BLaER1 (cell line): ENCODE measurements at regions not wholly inside any gene's neighbourhood (a gene's known extent, or its start where the extent isn't known, plus 50 kb on each side); places are given as distances from the start of the nearest gene placed in this dataset.

Experiments used
- H3K27ac ChIP-seq: shearing (Covaris generic); formaldehyde crosslinking; 2 replicates; pipeline ENCODE4 v1.8.1; 2022
- H3K27me3 ChIP-seq: shearing (Covaris generic); formaldehyde crosslinking; 2 replicates; pipeline ENCODE4 v1.8.1; 2022
- H3K36me3 ChIP-seq: shearing (Covaris generic); formaldehyde crosslinking; 2 replicates; pipeline ENCODE4 v1.8.1; 2022
- H3K4me1 ChIP-seq: shearing (Covaris generic); formaldehyde crosslinking; 2 replicates; pipeline ENCODE4 v1.8.1; 2022
- H3K4me2 ChIP-seq: shearing (Covaris generic); formaldehyde crosslinking; 2 replicates; pipeline ENCODE4 v1.8.1; 2022
- H3K4me3 ChIP-seq: shearing (Covaris generic); formaldehyde crosslinking; 2 replicates; pipeline ENCODE4 v1.8.1; 2022
- H3K9ac ChIP-seq: shearing (Covaris generic); formaldehyde crosslinking; 2 replicates; pipeline ENCODE4 v1.8.1; 2022
- H3K9me3 ChIP-seq: shearing (Covaris generic); formaldehyde crosslinking; 2 replicates; pipeline ENCODE4 v1.8.1; 2022
- H4K20me1 ChIP-seq: shearing (Covaris generic); formaldehyde crosslinking; 2 replicates; pipeline ENCODE4 v1.8.1; 2022
- Cebpa-rat ChIP-seq: shearing (Covaris generic); IDR thresholded peaks from 2 replicates; pipeline ENCODE4 v1.8.1; 2022

- no peaks in the 10 kb centered on the region for H3K27me3 ChIP-seq
- no peak for TF ChIP-seq Cebpa-rat
- H3K4me2 ChIP-seq: no peak overlapping the region
- no peak overlapping the region for H3K27ac ChIP-seq
- no peaks in the 10 kb centered on the region for H3K36me3 ChIP-seq
- H3K4me1 ChIP-seq: no peaks in the 10 kb centered on the region
- H3K4me3 ChIP-seq: no peak overlapping the region
- no peak overlapping the region for H3K9ac ChIP-seq
- no peaks in the 10 kb centered on the region for H4K20me1 ChIP-seq
- H3K9me3 ChIP-seq: 0 out of 2 replicates have a peak, but pooled peaks cover 5% of the 10 kb centered on the region
Measured at GRCh38 chr5:25764733-25765132, 1120.0 kb upstream of the CDH10 start.

- H3K4me3 ChIP-seq: no peak overlapping the region
- 0 out of 2 replicates have a peak, but pooled peaks cover 2% of the 10 kb centered on the region for H3K9me3 ChIP-seq
- no peak overlapping the region for H3K27ac ChIP-seq
- H3K4me2 ChIP-seq: no peak overlapping the region
- H3K36me3 ChIP-seq: no peaks in the 10 kb centered on the region
- no peaks in the 10 kb centered on the region for H3K27me3 ChIP-seq
- no peak overlapping the region for H3K9ac ChIP-seq
- TF ChIP-seq Cebpa-rat: no peak
- H4K20me1 ChIP-seq: no peaks in the 10 kb centered on the region
- no peaks in the 10 kb centered on the region for H3K4me1 ChIP-seq
Measured at GRCh38 chr5:25763781-25764180, 1119.0 kb upstream of the CDH10 start.

GRCh38 chr5:25754895-25755294 is 1110.1 kb upstream of the CDH10 start:
- TF ChIP-seq Cebpa-rat: no peak
- Histone ChIP-seq H4K20me1 (no peaks in the 10 kb centered on the region), H3K9ac (no peak overlapping the region), H3K4me2 (no peak overlapping the region), H3K27ac (no peak overlapping the region), H3K27me3 (no peaks in the 10 kb centered on the region), H3K4me3 (no peak overlapping the region), H3K9me3 (peaks cover 36% of the 10 kb centered on the region), H3K36me3 (no peaks in the 10 kb centered on the region), H3K4me1 (no peaks in the 10 kb centered on the region)

- TF ChIP-seq Cebpa-rat: no peak
- Histone ChIP-seq H3K27me3 (no peaks in the 10 kb centered on the region), H3K36me3 (no peaks in the 10 kb centered on the region), H3K27ac (no peak overlapping the region), H3K4me1 (no peaks in the 10 kb centered on the region), H3K4me2 (no peak overlapping the region), H3K9me3 (no peaks in the 10 kb centered on the region), H4K20me1 (no peaks in the 10 kb centered on the region), H3K9ac (no peak overlapping the region), H3K4me3 (no peak overlapping the region)
Measured at GRCh38 chr5:25744908-25745307, 1100.1 kb upstream of the CDH10 start.

GRCh38 chr5:25716680-25717079 is 1071.9 kb upstream of the CDH10 start:
- no peak for TF ChIP-seq Cebpa-rat
- Histone ChIP-seq H3K4me2 (no peak overlapping the region), H3K27me3 (no peaks in the 10 kb centered on the region), H3K4me1 (no peaks in the 10 kb centered on the region), H3K9ac (no peak overlapping the region), H4K20me1 (no peaks in the 10 kb centered on the region), H3K27ac (no peak overlapping the region), H3K4me3 (no peak overlapping the region), H3K36me3 (no peaks in the 10 kb centered on the region), H3K9me3 (no peaks in the 10 kb centered on the region)

- Histone ChIP-seq H3K27ac (no peak overlapping the region), H3K9me3 (no peaks in the 10 kb centered on the region), H3K36me3 (no peaks in the 10 kb centered on the region), H4K20me1 (no peaks in the 10 kb centered on the region), H3K4me3 (no peak overlapping the region), H3K9ac (no peak overlapping the region), H3K4me2 (no peak overlapping the region), H3K4me1 (no peaks in the 10 kb centered on the region), H3K27me3 (no peaks in the 10 kb centered on the region)
- peak; percentile 58 for TF ChIP-seq Cebpa-rat
Measured at GRCh38 chr5:25713259-25713658, 1068.5 kb upstream of the CDH10 start.

GRCh38 chr5:25707093-25707492 is 1062.3 kb upstream of the CDH10 start:
- H3K9ac ChIP-seq: no peak overlapping the region
- no peaks in the 10 kb centered on the region for H3K4me1 ChIP-seq
- no peak overlapping the region for H3K27ac ChIP-seq

GRCh38 chr5:25701936-25702335 is 1057.2 kb upstream of the CDH10 start:
- no peak overlapping the region for H3K9ac ChIP-seq
- H3K4me1 ChIP-seq: no peaks in the 10 kb centered on the region
- no peak overlapping the region for H3K4me3 ChIP-seq
- H3K4me2 ChIP-seq: no peak overlapping the region
- no peaks in the 10 kb centered on the region for H3K27me3 ChIP-seq
- no peaks in the 10 kb centered on the region for H3K9me3 ChIP-seq
- no peaks in the 10 kb centered on the region for H4K20me1 ChIP-seq
- no peak overlapping the region for H3K27ac ChIP-seq
- no peaks in the 10 kb centered on the region for H3K36me3 ChIP-seq
- no peak for TF ChIP-seq Cebpa-rat

More at GRCh38 chr5:25707093-25707492, 1062.3 kb upstream of the CDH10 start:
- Histone ChIP-seq H3K27me3 (no peaks in the 10 kb centered on the region), H3K4me2 (no peak overlapping the region), H3K4me3 (no peak overlapping the region), H4K20me1 (no peaks in the 10 kb centered on the region), H3K9me3 (no peaks in the 10 kb centered on the region), H3K36me3 (no peaks in the 10 kb centered on the region)
- no peak for TF ChIP-seq Cebpa-rat

GRCh38 chr5:25694801-25695200 is 1050.0 kb upstream of the CDH10 start:
- H3K4me2 ChIP-seq: no peak overlapping the region
- no peaks in the 10 kb centered on the region for H3K4me1 ChIP-seq
- H3K9me3 ChIP-seq: no peaks in the 10 kb centered on the region
- H4K20me1 ChIP-seq: no peaks in the 10 kb centered on the region
- no peak overlapping the region for H3K9ac ChIP-seq
- H3K27ac ChIP-seq: no peak overlapping the region
- no peaks in the 10 kb centered on the region for H3K27me3 ChIP-seq
- H3K4me3 ChIP-seq: no peak overlapping the region
- TF ChIP-seq Cebpa-rat: no peak
- H3K36me3 ChIP-seq: no peaks in the 10 kb centered on the region

- no peak overlapping the region for H3K4me3 ChIP-seq
- H4K20me1 ChIP-seq: no peaks in the 10 kb centered on the region
- no peak overlapping the region for H3K9ac ChIP-seq
- H3K36me3 ChIP-seq: no peaks in the 10 kb centered on the region
- H3K4me2 ChIP-seq: no peak overlapping the region
- no peak for TF ChIP-seq Cebpa-rat
- no peaks in the 10 kb centered on the region for H3K27me3 ChIP-seq
- H3K4me1 ChIP-seq: peaks cover 6% of the 10 kb centered on the region; the same call in 1 of the 2 replicates
- no peak overlapping the region for H3K27ac ChIP-seq
- no peaks in the 10 kb centered on the region for H3K9me3 ChIP-seq
Measured at GRCh38 chr5:25688156-25688555, 1043.4 kb upstream of the CDH10 start.
